Activated CD8-positive, alpha-beta memory T cell treated with anti-CD3 and anti-CD28 coated beads, Interleukin-2, amount 10 ng/mL, durations not matched to agents 7 days and 5 days (primary cell): ENCODE measurements at regions not wholly inside any gene's neighbourhood (a gene's known extent, or its start where the extent isn't known, plus 50 kb on each side); places are given as distances from the start of the nearest gene placed in this dataset.

Experiments used
- ATAC-seq: fragments of 150-1000 bp; cut with Tn5 transposase; one replicate; pipeline ENCODE4 v1.10.0; 2021; ENCODE audit warnings: moderate library complexity
- CTCF ChIA-PET: fragments of 350-600 bp; sonication (Branson Sonifier 250); formaldehyde crosslinking; loops from one replicate; lab custom pipeline; 2021; ENCODE audit warnings: antibody characterized with exemption; lab: Charles Lee
- DNase-seq: peaks from one replicate; pipeline ENCODE4 v3.0.0-alpha.2; 2020
- H3K27ac Mint-ChIP-seq: one replicate; pipeline ENCODE4 v1.8.0; 2021; ENCODE audit warnings: mild to moderate bottlenecking, mixed read lengths
- H3K27me3 Mint-ChIP-seq: one replicate; pipeline ENCODE4 v1.8.0; 2021; ENCODE audit warnings: mixed read lengths
- H3K36me3 Mint-ChIP-seq: one replicate; pipeline ENCODE4 v1.8.0; 2021; ENCODE audit warnings: mild to moderate bottlenecking, mixed read lengths
- H3K4me1 Mint-ChIP-seq: one replicate; pipeline ENCODE4 v1.8.0; 2021; ENCODE audit warnings: mixed read lengths
- H3K4me3 Mint-ChIP-seq: one replicate; pipeline ENCODE4 v1.8.0; 2021; ENCODE audit warnings: mild to moderate bottlenecking, moderate library complexity, mixed read lengths
- H3K9me3 Mint-ChIP-seq: one replicate; pipeline ENCODE4 v1.8.0; 2022; ENCODE audit warnings: low read depth, mixed read lengths

DNA sequence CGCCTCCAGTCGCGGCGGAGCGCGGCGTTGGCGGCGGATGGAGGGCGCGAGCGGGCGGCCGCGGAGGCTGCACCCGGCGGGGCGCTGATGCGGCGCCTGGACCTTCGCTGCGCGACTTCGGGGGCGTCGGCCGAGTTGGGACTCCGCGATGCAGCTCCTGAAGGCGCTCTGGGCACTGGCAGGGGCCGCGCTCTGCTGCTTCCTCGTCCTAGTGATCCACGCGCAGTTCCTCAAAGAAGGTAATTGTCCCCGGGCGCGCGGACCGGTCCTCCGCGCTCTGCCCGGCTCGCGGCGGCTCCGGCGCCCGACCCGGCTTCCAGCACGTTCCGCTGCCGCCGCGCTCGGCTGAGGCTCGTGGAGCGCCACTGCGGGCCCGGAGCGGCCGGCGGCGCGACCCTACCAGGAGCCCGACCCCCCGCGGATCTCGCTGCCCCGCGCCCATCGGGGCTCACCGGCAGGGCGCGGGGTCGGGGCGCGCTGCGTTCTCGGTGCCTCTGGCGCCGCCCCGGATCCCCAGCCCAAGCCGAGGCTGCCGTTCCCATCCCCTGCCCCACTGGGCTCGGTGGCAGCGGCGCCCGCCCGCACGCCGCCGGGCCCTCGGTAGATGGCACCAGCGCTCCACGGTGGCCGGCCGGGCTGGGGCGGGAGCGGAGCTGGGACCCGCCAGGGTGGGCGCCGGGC is 1251.2 kb downstream of the BRD1 start:
- Mint-ChIP-seq H3K4me3 (no peak overlapping the region), H3K27me3 (peaks cover 24% of the 10 kb centered on the region), H3K27ac (no peak overlapping the region), H3K9me3 (peaks cover 7% of the 10 kb centered on the region), H3K4me1 (no peaks in the 10 kb centered on the region), H3K36me3 (peaks cover 2% of the 10 kb centered on the region)
- no peak for ATAC-seq
- no peak for DNase-seq
- CTCF ChIA-PET: interaction anchor here (1.0 kb wide), 1 partner anchor 729 kb away, joined by 3 read pairs; no protein-coding TSS in a partner anchor

DNA sequence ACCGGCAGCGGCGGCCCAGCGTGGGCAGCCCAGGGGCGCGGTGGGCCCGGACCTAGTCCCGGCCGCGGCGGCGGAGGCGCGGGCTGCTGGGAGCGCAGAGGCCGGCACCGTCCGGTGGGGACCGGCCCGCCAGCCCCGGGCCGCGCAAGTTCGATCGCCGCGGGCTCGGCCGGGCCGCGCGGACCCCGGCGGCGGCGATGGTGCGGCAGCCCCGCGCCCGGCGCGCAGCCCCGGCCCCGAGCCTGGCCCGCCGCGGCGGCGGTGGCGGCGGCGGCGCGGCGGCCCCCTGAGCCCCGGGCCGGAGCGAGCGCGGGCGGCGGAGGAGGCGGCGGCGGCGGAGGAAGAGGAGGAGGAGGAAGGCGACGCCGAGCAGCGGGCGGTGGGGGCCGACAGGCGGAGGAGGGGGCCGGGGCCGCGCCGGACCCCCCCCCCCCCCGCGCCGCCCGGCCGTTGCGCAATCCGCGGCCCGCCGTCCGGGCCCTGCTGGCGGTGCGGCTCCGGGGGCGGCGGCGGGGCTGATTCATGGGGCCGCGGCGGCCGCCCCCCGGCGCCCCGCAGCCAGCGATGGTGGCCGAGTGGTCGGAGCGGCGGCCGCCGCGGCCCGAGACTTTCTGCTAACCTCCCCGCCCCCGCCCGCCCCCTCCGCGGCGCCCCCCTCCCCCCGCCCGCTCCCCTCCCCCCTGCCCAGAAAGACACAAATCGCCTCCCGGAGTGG is 1251.9 kb downstream of the BRD1 start:
- H3K36me3 Mint-ChIP-seq: peaks cover 2% of the 10 kb centered on the region
- no peaks in the 10 kb centered on the region for H3K4me1 Mint-ChIP-seq
- peaks cover 24% of the 10 kb centered on the region for H3K27me3 Mint-ChIP-seq
- DNase-seq (no peak), ATAC-seq (no peak)
- H3K9me3 Mint-ChIP-seq: peaks cover 11% of the 10 kb centered on the region
- H3K27ac Mint-ChIP-seq: no peak overlapping the region
- H3K4me3 Mint-ChIP-seq: no peak overlapping the region
- CTCF ChIA-PET: no interaction called here

DNA sequence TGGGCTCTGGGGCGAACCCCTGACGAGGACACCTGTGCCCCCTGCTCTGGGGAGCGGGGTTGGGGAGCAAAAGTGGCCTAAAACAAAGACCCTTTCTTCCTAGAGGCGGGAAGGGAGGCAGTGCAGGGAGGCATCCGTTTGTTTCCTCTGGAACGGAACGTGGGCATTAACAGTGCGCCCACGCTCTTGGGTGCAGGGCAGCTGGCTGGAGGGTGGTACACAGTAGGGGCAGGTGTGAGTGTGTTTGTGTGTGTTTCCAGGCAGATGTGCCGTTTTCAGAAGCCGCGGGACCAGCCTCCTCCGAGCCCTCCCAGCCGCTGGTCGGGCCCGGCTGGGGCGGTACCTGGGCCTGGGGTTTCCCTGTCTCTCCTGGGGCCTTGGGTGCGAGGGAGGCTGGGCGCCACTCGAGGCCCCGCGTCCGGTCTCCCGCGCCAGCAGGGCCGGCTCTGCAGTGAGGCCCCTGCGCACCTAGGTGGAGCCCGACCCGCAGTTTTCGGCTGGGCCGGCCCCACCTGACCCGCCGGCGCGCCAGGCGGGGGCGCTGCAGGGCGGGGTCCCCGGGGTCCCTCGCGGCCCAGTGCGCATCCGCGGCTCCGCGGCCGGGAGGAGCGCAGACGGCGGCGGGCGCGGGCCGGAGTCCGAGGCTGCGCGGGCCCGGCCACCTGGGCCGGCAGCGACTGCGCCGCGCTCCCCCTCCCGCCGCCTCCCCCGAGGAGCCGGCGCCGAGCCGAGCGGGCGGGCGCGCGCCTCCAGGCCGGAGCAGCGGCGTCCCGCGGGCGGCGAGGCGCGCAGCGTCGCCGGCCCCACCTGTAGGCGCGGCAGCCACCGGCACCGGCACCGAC is 1252.7 kb downstream of the BRD1 start:
- Mint-ChIP-seq H3K4me3 (no peak overlapping the region), H3K9me3 (peaks cover 13% of the 10 kb centered on the region), H3K27me3 (peaks cover 24% of the 10 kb centered on the region), H3K36me3 (peaks cover 4% of the 10 kb centered on the region), H3K27ac (no peak overlapping the region), H3K4me1 (no peaks in the 10 kb centered on the region)
- ATAC-seq (no peak), DNase-seq (no peak)
- CTCF ChIA-PET: no interaction called here

DNA sequence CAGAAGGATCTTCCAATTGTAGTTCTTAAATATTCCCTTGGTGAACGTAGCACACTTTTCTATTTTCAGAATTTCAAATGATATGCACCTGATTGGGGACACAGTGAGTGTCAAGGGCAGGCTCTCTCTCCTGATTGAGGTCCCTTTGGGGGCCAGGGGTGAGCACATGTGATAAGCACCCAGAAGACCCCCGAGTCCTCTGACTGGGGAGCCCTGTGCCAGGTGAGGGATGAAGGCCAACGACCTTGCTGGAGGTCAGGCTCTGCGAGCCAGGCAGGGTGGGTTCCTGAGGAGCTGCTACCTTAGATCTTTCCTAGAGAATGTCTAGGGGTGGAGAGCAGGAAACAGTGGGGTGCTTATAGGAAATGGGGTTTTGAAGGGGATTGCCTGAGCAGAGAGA is 1253.9 kb downstream of the BRD1 start:
- no peak overlapping the region for H3K27ac Mint-ChIP-seq
- H3K4me3 Mint-ChIP-seq: no peak overlapping the region
- ATAC-seq (no peak), DNase-seq (no peak)
- peaks cover 4% of the 10 kb centered on the region for H3K36me3 Mint-ChIP-seq
- H3K27me3 Mint-ChIP-seq: peaks cover 24% of the 10 kb centered on the region
- H3K4me1 Mint-ChIP-seq: no peaks in the 10 kb centered on the region
- peaks cover 13% of the 10 kb centered on the region for H3K9me3 Mint-ChIP-seq
- CTCF ChIA-PET: no interaction called here

DNA sequence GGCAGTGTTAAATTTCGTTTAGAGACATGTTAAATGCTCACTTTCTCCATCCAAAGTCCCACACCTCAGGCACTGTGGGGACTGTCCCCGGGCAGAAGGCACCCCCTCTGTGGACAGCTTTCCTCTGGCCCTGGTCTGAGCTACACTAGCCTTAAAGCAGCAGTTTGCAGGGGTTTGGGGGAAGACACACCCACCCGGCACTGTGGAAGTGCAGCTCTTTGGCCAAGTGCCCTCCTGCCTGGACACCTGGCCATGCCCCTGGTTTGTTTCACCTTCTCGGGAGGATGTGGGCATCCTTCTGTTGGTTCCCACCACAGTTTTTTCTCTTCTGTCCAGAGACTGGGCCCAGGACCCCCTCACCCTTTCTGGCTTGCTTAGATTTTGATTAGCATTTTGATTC is 1254.7 kb downstream of the BRD1 start:
- H3K27me3 Mint-ChIP-seq: peaks cover 23% of the 10 kb centered on the region
- CTCF ChIA-PET: no interaction called here
- peaks cover 13% of the 10 kb centered on the region for H3K9me3 Mint-ChIP-seq
- no peaks in the 10 kb centered on the region for H3K4me1 Mint-ChIP-seq
- ATAC-seq (no peak), DNase-seq (no peak)
- no peak overlapping the region for H3K27ac Mint-ChIP-seq
- H3K36me3 Mint-ChIP-seq: peaks cover 4% of the 10 kb centered on the region
- no peak overlapping the region for H3K4me3 Mint-ChIP-seq

DNA sequence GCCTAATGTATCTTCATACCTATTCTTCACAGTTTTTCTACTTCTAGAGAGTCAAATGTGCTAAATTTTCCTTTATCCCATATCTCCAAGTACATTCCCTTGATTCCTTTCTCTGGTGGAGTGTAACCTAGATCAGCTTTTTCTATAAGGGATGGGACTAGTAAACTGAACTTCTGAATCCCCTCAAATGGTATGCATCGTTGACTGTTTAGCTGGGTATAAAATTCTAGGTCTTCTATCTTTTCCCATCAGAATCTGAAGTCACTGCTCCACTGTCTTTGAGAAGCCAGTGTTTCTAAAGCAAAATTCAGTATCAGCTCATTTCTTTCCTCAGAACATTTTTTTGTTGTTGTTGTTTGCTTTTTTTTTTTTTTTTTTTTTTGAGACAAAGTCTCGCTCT is 1256.8 kb downstream of the BRD1 start:
- no peak for DNase-seq
- Mint-ChIP-seq H3K4me1 (peaks cover 2% of the 10 kb centered on the region), H3K27ac (no peak overlapping the region), H3K9me3 (peaks cover 13% of the 10 kb centered on the region), H3K36me3 (peaks cover 4% of the 10 kb centered on the region), H3K27me3 (peaks cover 25% of the 10 kb centered on the region), H3K4me3 (no peak overlapping the region)
- CTCF ChIA-PET: no interaction called here
- no peak for ATAC-seq

DNA sequence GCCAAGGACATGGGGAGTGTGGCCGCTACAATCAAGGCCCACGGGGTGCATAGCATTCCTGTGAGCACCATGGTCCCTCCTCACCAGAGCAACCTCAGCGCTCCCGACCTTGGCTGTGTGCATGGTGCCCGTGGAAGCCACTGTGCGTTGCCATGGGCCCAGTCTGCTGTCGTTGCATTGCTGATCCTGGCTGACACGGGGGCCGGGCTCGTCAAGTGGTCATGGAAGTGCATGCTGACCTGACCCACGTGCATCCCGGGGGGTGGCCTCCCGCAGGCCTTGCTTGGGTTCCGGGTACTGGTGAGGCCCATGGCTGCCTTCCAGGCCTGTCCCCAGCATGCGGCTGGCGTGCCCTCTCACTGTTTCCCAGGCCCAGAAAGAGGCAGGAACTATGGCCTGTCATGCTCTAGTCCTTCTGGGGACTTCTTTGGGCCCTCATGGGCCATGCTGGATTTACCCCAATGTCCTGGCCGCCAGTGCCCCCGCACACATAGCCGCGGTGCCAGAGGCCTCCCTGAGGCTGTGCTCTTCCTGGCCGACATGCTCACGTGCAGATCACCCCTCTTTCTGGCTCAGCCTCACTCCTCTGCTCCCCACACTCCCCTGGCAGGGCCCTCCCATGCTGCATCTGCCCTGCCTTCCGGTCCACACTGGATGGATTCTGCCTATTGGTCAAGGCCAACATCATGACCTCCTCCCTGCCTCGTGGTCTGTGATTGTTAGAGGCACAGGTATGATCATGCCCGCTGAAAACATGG is 1258.0 kb downstream of the BRD1 start:
- no peak overlapping the region for H3K27ac Mint-ChIP-seq
- H3K4me3 Mint-ChIP-seq: no peak overlapping the region
- no peak for ATAC-seq
- peaks cover 4% of the 10 kb centered on the region for H3K36me3 Mint-ChIP-seq
- DNase-seq: no peak
- peaks cover 13% of the 10 kb centered on the region for H3K9me3 Mint-ChIP-seq
- CTCF ChIA-PET: no interaction called here
- H3K4me1 Mint-ChIP-seq: peaks cover 2% of the 10 kb centered on the region
- H3K27me3 Mint-ChIP-seq: peaks cover 23% of the 10 kb centered on the region

DNA sequence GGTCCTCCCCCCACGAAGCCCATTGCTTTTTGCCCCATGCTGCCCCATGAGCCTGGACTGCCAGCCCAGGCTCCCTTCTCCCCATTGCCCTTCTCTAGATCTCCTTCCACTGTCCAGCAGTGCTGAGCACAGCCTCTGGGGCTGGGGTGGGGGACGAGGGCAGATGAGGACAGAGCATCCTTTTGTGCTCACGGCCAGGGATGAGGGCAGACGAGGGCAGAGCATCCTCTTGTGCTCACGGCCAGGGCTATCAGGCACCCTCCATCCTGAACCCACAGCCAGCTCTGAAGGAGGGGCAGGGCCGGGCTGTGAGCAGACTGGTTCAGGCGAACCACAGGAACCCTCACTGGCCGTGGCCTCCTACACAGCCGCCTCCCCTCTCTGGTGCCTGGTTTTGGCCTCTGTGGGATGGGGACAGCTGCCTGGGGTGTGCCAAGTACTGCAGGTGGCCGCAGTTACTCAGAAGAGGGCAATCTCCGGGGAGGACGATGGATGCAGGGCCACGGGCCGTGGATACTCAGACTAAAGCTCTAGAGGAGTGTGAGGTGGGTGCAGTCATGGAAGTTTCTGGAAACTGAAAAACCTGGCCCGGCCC is 1258.8 kb downstream of the BRD1 start:
- Mint-ChIP-seq H3K9me3 (peaks cover 13% of the 10 kb centered on the region), H3K36me3 (peaks cover 4% of the 10 kb centered on the region), H3K27me3 (peaks cover 15% of the 10 kb centered on the region), H3K4me3 (no peak overlapping the region), H3K4me1 (peaks cover 2% of the 10 kb centered on the region), H3K27ac (no peak overlapping the region)
- no peak for DNase-seq
- no peak for ATAC-seq
- CTCF ChIA-PET: no interaction called here

DNA sequence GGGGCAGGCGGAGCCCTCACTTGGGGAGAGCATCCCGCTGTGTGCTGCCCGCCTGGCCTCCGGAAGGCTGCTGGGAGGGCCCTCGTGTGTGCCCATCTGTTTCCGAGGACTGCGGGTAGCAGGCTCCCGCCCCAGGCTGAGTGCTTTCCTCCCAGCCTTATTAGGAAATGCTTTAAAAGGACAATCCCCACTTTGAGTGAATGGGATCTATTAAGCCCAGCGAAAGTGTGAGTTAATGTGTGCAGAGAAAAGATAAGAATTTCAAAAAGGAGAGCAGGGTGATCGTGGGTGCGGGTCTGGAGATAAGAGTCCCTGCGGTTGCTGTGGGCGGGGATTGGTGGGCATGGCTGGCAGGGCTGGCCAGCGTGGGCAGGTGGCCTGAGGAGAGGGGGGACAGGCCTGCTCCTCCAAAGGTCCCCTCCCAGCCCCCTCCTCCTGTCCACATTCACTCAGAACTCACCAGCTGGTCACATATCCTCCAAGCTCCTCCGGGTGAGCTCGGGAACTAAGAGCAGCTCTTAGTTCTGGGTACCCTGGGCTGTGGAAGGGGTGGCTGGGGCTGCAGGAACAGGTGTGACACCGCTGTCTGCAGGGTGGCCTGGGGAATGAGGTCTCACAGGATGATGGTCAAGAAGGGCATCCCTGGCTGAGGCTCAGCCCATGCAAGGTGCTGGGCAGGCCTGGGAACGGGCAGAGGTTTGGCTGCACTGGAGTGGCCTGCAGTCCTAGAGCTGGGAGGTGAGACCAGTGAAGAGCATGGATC is 1260.3 kb downstream of the BRD1 start:
- CTCF ChIA-PET: no interaction called here
- peaks cover 11% of the 10 kb centered on the region for H3K9me3 Mint-ChIP-seq

DNA sequence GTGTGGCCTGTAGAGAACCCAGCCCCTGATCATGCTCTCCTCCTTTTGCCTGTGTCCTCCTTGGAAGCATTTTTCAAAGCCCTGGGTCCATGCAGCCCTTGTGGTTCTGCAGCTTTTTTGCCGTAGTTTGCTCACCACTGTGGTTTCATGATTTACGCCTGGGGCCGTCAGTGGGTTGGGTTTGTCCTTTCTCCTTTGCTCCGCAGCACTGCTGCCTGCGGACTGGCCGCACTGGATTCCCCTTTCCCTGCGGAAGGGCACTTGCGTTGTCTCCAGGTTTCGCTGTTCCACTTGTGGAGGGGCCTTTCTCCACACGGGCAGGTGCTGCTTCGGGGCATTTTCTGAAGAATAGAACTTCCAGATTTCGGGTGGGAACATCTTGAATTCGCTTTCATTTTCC is 1260.9 kb downstream of the BRD1 start:
- CTCF ChIA-PET: no interaction called here
- peaks cover 4% of the 10 kb centered on the region for H3K36me3 Mint-ChIP-seq
- no peak for ATAC-seq
- H3K27me3 Mint-ChIP-seq: peaks cover 14% of the 10 kb centered on the region
- H3K27ac Mint-ChIP-seq: no peak overlapping the region
- no peak for DNase-seq
- peaks cover 9% of the 10 kb centered on the region for H3K9me3 Mint-ChIP-seq
- H3K4me1 Mint-ChIP-seq: peaks cover 2% of the 10 kb centered on the region
- H3K4me3 Mint-ChIP-seq: no peak overlapping the region

More for the DNA sequence above, 1260.3 kb downstream of the BRD1 start:
- Mint-ChIP-seq H3K27ac (no peak overlapping the region), H3K36me3 (peaks cover 4% of the 10 kb centered on the region), H3K4me1 (peaks cover 2% of the 10 kb centered on the region), H3K27me3 (peaks cover 14% of the 10 kb centered on the region), H3K4me3 (no peak overlapping the region)
- no peak for ATAC-seq
- DNase-seq: no peak

DNA sequence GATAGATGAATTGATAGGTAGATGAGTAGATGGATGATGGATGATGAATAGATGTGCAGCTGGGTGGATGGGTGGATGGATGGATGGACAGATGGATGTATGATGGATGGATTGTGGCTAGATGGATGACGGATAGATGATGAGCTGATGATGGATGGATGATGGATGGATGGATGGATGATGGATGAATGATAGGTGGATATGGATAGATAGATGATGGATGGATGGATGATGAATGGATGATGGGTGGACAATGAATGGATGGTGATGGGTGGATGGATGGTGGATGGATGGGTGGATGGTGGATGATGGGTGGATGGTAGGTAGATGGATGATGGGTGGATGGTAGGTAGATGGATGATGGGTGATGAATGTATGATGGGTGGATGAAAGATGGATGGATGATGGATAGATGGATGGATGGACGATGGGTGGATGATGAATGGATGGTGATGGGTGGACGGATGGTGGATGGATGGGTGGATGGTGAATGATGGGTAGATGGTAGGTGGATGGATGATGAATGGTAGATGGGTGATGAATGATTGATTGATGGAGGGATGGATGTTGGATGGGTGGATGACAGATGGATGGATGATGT is 1261.7 kb downstream of the BRD1 start:
- ATAC-seq (no peak), DNase-seq (no peak)
- Mint-ChIP-seq H3K36me3 (peaks cover 2% of the 10 kb centered on the region), H3K9me3 (peaks cover 4% of the 10 kb centered on the region), H3K27ac (no peak overlapping the region), H3K27me3 (peaks cover 14% of the 10 kb centered on the region), H3K4me3 (no peak overlapping the region), H3K4me1 (peaks cover 2% of the 10 kb centered on the region)
- CTCF ChIA-PET: no interaction called here

DNA sequence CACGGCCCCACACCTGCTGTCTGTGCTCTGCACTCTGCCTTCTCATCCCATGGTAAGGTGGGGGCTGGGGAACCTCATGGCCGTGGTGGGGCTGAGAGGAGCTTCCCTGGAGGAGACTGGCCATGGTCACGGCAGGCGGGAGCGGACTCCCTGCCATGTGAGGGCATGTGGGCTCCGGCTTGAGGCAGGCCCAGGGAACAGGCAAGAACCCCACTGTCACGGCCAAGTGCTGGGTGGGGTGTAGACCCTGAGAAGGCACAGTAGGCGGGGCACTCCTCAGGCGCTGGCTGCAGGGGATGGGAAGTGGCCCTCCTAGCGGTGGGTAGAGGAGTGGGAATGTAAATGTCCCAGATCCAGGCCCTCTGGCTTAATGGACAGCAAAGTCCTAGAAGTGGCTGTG is 1262.7 kb downstream of the BRD1 start:
- CTCF ChIA-PET: no interaction called here
- no peak for DNase-seq
- Mint-ChIP-seq H3K36me3 (no peaks in the 10 kb centered on the region), H3K4me3 (no peak overlapping the region), H3K9me3 (no peaks in the 10 kb centered on the region), H3K4me1 (peaks cover 2% of the 10 kb centered on the region), H3K27ac (no peak overlapping the region), H3K27me3 (peaks cover 14% of the 10 kb centered on the region)
- no peak for ATAC-seq
